ENCODE measurements at regions not wholly inside any gene's neighbourhood (a gene's known extent, or its start where the extent isn't known, plus 50 kb on each side); places are given as distances from the start of the nearest gene placed in this dataset.

DNA sequence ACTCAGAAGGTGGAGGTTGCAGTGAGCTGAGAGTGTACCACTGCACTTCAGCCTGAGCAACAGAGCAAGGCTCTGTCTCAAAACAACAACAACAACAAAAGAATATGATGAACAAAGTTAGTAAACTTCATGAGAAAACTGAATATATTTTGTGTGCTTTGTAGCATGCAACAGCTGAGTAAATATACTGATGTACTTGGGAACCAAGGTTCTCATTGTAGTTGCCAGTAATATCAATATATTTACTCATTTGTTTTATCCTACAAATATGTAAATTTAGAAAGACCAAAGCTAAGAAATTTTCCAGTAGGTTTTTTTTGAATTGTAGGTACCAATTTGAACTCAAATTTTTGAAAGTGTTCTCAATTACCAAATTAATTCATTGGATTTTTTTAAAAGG, 127.2 kb downstream of the IPO8 start:
- no peak overlapping the region for H3K27ac ChIP-seq (ENCODE audit: extremely low read depth, low read depth, low read length)
- no peaks in the 10 kb centered on the region for H3K4me1 ChIP-seq (ENCODE audit: control insufficient read depth, insufficient read depth, low read length)
- ChIA-PET POLR2A (no interaction called here), CTCF (no interaction called here)
- H3K36me3 ChIP-seq (ENCODE audit: control insufficient read depth in 2 of 2, insufficient read depth in 1 of 2, low read length in 2 of 2) = no peaks in the 10 kb centered on the region
- H3K9me3 ChIP-seq (ENCODE audit: control insufficient read depth, insufficient read depth, low read depth, low read length) = no peaks in the 10 kb centered on the region
- H3K4me3 ChIP-seq (ENCODE audit: low read depth, low read length) = no peak overlapping the region
- TF ChIP-seq ZEB2 (tag by site-specific recombination; IDR thresholded peaks at IDR 0.05) (no peak), ZNF600 (tag by site-specific recombination; IDR thresholded peaks at IDR 0.05) (no peak), BCL11B (tag by site-specific recombination; IDR thresholded peaks at IDR 0.05; ENCODE audit: low read depth) (no peak), ZFP41 (tag by site-specific recombination; IDR thresholded peaks at IDR 0.05; ENCODE audit: borderline replicate concordance) (no peak), ZNF248 (tag by site-specific recombination; IDR thresholded peaks at IDR 0.05) (no peak), ZNF629 (tag by site-specific recombination; IDR thresholded peaks at IDR 0.05) (no peak), ZBTB17 (tag by site-specific recombination; IDR thresholded peaks at IDR 0.05) (no peak)
- TF ChIP-seq, protein P1, sequence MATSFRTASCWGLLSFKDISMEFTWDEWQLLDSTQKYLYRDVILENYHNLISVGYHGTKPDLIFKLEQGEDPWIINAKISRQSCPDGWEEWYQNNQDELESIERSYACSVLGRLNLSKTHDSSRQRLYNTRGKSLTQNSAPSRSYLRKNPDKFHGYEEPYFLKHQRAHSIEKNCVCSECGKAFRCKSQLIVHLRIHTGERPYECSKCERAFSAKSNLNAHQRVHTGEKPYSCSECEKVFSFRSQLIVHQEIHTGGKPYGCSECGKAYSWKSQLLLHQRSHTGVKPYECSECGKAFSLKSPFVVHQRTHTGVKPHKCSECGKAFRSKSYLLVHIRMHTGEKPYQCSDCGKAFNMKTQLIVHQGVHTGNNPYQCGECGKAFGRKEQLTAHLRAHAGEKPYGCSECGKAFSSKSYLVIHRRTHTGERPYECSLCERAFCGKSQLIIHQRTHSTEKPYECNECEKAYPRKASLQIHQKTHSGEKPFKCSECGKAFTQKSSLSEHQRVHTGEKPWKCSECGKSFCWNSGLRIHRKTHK (tag by site-specific recombination; IDR thresholded peaks at IDR 0.05) = no peak
- TF ChIP-seq, protein P2, sequence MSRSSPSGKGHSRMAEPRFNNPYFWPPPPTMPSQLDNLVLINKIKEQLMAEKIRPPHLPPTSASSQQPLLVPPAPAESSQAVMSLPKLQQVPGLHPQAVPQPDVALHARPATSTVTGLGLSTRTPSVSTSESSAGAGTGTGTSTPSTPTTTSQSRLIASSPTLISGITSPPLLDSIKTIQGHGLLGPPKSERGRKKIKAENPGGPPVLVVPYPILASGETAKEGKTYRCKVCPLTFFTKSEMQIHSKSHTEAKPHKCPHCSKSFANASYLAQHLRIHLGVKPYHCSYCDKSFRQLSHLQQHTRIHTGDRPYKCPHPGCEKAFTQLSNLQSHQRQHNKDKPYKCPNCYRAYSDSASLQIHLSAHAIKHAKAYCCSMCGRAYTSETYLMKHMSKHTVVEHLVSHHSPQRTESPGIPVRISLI (tag by site-specific recombination; IDR thresholded peaks at IDR 0.05) = no peak

DNA sequence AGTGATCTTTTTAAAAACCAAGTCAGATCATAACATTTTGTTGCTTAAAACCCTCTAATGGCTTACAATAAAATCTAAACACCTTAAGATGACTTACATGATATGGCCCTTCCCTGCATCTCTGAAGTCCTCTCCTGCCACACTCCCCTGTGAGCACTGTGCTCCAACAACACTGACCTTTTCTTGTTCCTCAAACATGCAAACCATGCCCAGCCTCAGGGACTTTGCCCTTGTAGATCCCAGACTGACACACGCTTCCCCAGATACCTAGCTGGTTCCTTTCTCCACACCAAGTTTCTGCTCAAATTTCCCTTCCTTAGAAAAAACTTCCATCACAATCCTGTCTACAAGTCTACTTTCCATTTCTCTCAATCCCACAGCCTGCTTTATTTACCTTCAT, 128.6 kb downstream of the IPO8 start:
- ChIA-PET POLR2A (no interaction called here), CTCF (no interaction called here)
- H3K4me3 ChIP-seq (ENCODE audit: low read depth, low read length) = no peak overlapping the region
- H3K27ac ChIP-seq (ENCODE audit: extremely low read depth, low read depth, low read length) = no peak overlapping the region
- H3K36me3 ChIP-seq (ENCODE audit: control insufficient read depth in 2 of 2, insufficient read depth in 1 of 2, low read length in 2 of 2) = no peaks in the 10 kb centered on the region
- no peak for TF ChIP-seq ZNF776 (tag by site-specific recombination; IDR thresholded peaks at IDR 0.05; ENCODE audit: borderline replicate concordance)
- no peaks in the 10 kb centered on the region for H3K4me1 ChIP-seq (ENCODE audit: control insufficient read depth, insufficient read depth, low read length)
- no peaks in the 10 kb centered on the region for H3K9me3 ChIP-seq (ENCODE audit: control insufficient read depth, insufficient read depth, low read depth, low read length)

DNA sequence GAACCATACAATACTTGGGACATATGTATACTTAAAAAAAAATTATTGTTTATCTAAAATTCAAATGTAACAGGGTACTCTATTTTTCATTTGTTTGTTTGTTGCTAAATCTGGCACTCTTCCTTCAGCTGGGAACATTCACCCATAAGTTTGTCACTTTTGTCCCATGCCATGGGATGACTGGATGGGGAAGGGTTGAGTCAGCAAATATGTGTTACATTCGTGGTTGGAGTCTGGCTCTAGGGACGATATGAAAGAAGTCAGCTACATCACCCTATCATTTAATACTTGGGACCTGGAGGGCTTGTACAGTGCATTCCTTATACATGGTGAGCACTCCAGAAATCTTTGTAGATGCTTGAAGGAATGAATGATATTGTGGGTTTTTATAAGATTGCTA, 131.3 kb downstream of the IPO8 start:
- TF ChIP-seq ZNF629 (tag by site-specific recombination; IDR thresholded peaks at IDR 0.05) (no peak), ZNF174 (tag by site-specific recombination; IDR thresholded peaks at IDR 0.05) (no peak), ZNF501 (tag by site-specific recombination; IDR thresholded peaks at IDR 0.05) (no peak), ZNF510 (tag by site-specific recombination; IDR thresholded peaks at IDR 0.05; ENCODE audit: insufficient replicate concordance) (no peak), ZNF768 (tag by site-specific recombination; IDR thresholded peaks at IDR 0.05) (no peak), FEZF1 (tag by site-specific recombination; IDR thresholded peaks at IDR 0.05) (no peak), ZSCAN23 (tag by site-specific recombination; IDR thresholded peaks at IDR 0.05) (no peak)
- TF ChIP-seq, protein P3, sequence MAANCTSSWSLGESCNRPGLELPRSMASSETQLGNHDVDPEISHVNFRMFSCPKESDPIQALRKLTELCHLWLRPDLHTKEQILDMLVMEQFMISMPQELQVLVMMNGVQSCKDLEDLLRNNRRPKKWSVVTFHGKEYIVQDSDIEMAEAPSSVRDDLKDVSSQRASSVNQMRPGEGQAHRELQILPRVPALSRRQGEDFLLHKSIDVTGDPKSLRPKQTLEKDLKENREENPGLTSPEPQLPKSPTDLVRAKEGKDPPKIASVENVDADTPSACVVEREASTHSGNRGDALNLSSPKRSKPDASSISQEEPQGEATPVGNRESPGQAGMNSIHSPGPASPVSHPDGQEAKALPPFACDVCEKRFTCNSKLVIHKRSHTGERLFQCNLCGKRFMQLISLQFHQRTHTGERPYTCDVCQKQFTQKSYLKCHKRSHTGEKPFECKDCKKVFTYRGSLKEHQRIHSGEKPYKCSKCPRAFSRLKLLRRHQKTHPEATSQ (tag by site-specific recombination; IDR thresholded peaks at IDR 0.05) = no peak
- CTCF ChIA-PET = no interaction called here
- Histone ChIP-seq H3K27ac (ENCODE audit: extremely low read depth, low read depth, low read length) (no peak overlapping the region), H3K36me3 (ENCODE audit: control insufficient read depth in 2 of 2, insufficient read depth in 1 of 2, low read length in 2 of 2) (no peaks in the 10 kb centered on the region), H3K4me1 (ENCODE audit: control insufficient read depth, insufficient read depth, low read length) (no peaks in the 10 kb centered on the region), H3K4me3 (ENCODE audit: low read depth, low read length) (no peak overlapping the region), H3K9me3 (ENCODE audit: control insufficient read depth, insufficient read depth, low read depth, low read length) (no peaks in the 10 kb centered on the region)
- POLR2A ChIA-PET = no interaction called here

Data from HEK293 (cell line).